Heart left ventricle (tissue), 16 donors: ENCODE measurements at regions not wholly inside any gene's neighbourhood (a gene's known extent, or its start where the extent isn't known, plus 50 kb on each side); places are given as distances from the start of the nearest gene placed in this dataset.
"Not testable (repeated sequence)": the region's sequence is repeated elsewhere in the genome, so short reads cannot be mapped to it uniquely, and the experiment has no call there.

Experiments used
- ATAC-seq, 4 donors: fragments of 200-7000 bp; cut with Tn5 transposase; one replicate each; pipeline ENCODE4 v1.9.1; 2020 to 2022; ENCODE audit warnings: moderate library complexity in 4 of 4, mild to moderate bottlenecking in 3 of 4, moderate number of reproducible peaks in 1 of 4
- DNase-seq, 5 donors: peaks; one replicate each; pipeline ENCODE4 v3.0.0-alpha.2; 2020
- H3K27ac ChIP-seq, 12 donors: fragments of 200-600 bp; sonication (generic) in 4 of 12; one replicate each; pipeline versions ENCODE4 v1.5.0 to v1.8.0; 2016 to 2022; ENCODE audit warnings: mild to moderate bottlenecking in 2 of 12
- H3K27me3 ChIP-seq, 9 donors: fragments of 200-600 bp; sonication (generic) in 2 of 9; one replicate each; pipeline versions ENCODE4 v1.5.1 to v1.8.0; 2016 to 2022; ENCODE audit warnings: mild to moderate bottlenecking in 3 of 9
- H3K36me3 ChIP-seq, 9 donors: fragments of 200-600 bp; sonication (generic) in 2 of 9; one replicate each; pipeline versions ENCODE4 v1.5.0 to v1.8.0; 2018 to 2022; ENCODE audit warnings: mild to moderate bottlenecking in 2 of 9
- H3K4me1 ChIP-seq, 12 donors: fragments of 200-600 bp; sonication (generic) in 4 of 12; one replicate each; pipeline versions ENCODE4 v1.5.0 to v1.8.0; 2016 to 2022; ENCODE audit warnings: mild to moderate bottlenecking in 3 of 12
- H3K4me3 ChIP-seq, 12 donors: fragments of 200-600 bp; sonication (generic) in 4 of 12; one replicate each; pipeline versions ENCODE4 v1.5.0 to v1.8.0; 2017 to 2022; ENCODE audit warnings: mild to moderate bottlenecking in 9 of 12, moderate library complexity in 4 of 12
- H3K9me3 ChIP-seq, 12 donors: fragments of 200-600 bp; sonication (generic) in 4 of 12; one replicate each; pipeline versions ENCODE4 v1.5.0 to v1.8.0; 2016 to 2022; ENCODE audit warnings: mild to moderate bottlenecking in 1 of 12
- CTCF ChIP-seq, 12 donors: fragments of 200-600 bp; sonication (generic) in 4 of 12; IDR thresholded peaks; one replicate each; pipeline versions ENCODE4 v1.5.0 to v1.8.0; 2018 to 2022; ENCODE audit warnings: antibody characterized with exemption in 12 of 12, mild to moderate bottlenecking in 5 of 12
- POLR2A ChIP-seq, 2 donors: fragments of 450-650 bp; IDR thresholded peaks; one replicate each; pipeline ENCODE4 v1.6.1; 2017; ENCODE audit warnings: antibody characterized with exemption in 2 of 2, mild to moderate bottlenecking in 2 of 2, moderate library complexity in 2 of 2
- WGBS, 4 donors: extraction: QIAGEN DNeasy Blood & Tissue Kit in 2 of 4; methylation state at CpG; one replicate each; pipeline versions ENCODE4 v1.1.5 to v1.1.7; 2013 to 2018; 5-methylcytosine and 5-hydroxymethylcytosine counted together
- intact Hi-C, 10 donors: fragments of 100-400 bp; cut with DNase I; formaldehyde crosslinking; loops; one replicate each; pipeline versions ENCODE4 v1.11.1 to v1.14.2; 2022
- donor health status: ischemic (EF 13 %, LVEDD 7.1; RV severe dilation, severe dysfunction).
- donor health status: healthy with polysubstance abuse.
- donor health status: DM: no; HTN: yes; CAD: no.
- donor health status: DM: no; HTN: no; CAD: no.
- donor health status: ischemic (EF 25% LVEDD 6.9; RV normal size, moderate dysfunction).
- donor health status: ischemic (EF 25% LVEDD 5.7; RV mildly dilated, moderate dysfunction).
- donor health status: healthy.
- donor health status: DM: yes; HTN: yes; CAD: no.
- donor health status: ischemic (EF 35%, LVEDD 5.7; RV mildly dilated, moderate dysfunction).
- donor health status: nonischemic (EF 11% LVEDD 7.7; RV severe dilation, severe dysfunction).
- donor health status: DM: yes; HTN: yes; CAD: no.
- donor health status: PGD.
- donor health status: ischemic (EF 29% LVEDD 5.4; RV normal size, mild dysfunction).
- donor health status: nonischemic (EF 23%, LVEDD 6.1; RV moderate dilation, normal function).

DNA sequence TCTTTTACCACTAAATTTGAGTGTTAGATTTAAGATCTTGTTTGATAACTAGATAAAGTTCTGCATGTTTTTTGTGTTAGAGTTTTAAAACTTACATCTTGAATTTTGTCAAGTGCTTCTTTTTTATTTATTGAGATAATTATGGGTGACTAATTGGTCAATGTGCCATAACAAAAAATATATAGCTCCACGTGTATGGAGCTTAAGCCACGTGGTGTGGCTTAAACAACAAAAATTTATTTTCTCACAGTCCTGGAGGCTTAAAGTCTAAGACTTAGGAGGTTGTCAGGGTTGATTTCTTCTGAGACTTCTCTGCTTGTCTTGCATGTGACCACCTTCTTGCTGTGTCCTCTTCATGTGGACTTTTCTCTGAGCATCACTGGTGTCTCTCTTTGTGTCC, 1425.2 kb downstream of the CDY2B start:
- Histone ChIP-seq H3K4me3 (no peak overlapping the region), H3K27ac (no peak overlapping the region), H3K9me3 (no peaks in the 10 kb centered on the region), H3K27me3 (no peaks in the 10 kb centered on the region), H3K4me1 (no peaks in the 10 kb centered on the region), H3K36me3 (no peaks in the 10 kb centered on the region)
- ATAC-seq (no peak), DNase-seq (no peak)
- no peak for TF ChIP-seq CTCF (IDR thresholded peaks at IDR 0.05)
- no peak for TF ChIP-seq POLR2A (IDR thresholded peaks at IDR 0.05)
- intact Hi-C loops, result no loop called here
- 53 to 54% methylated on average over 2 of the region's 2 CpGs; no CpG with 5 or more reads in 2 of the 4 donors for WGBS, 4 donors

- WGBS, 4 donors, result 78 to 84% methylated on average over 2 of the region's 2 CpGs; no CpG with 5 or more reads in 2 of the 4 donors
- no peaks in the 10 kb centered on the region for H3K4me1 ChIP-seq
- ATAC-seq (no peak), DNase-seq (no peak)
- H3K9me3 ChIP-seq, result no peaks in the 10 kb centered on the region
- no peak overlapping the region for H3K27ac ChIP-seq
- TF ChIP-seq CTCF (IDR thresholded peaks at IDR 0.05), result no peak
- no peak for TF ChIP-seq POLR2A (IDR thresholded peaks at IDR 0.05)
- H3K36me3 ChIP-seq, result no peaks in the 10 kb centered on the region
- no peaks in the 10 kb centered on the region for H3K27me3 ChIP-seq
- no peak overlapping the region for H3K4me3 ChIP-seq
- intact Hi-C loops, result no loop called here
Observed at GRCh38 chrY:16446152-16446551, 1433.9 kb downstream of the CDY2B start.

- ATAC-seq, DNase-seq, H3K27ac ChIP-seq, H3K9me3 ChIP-seq, intact Hi-C loops, H3K27me3 ChIP-seq, H3K4me3 ChIP-seq, H3K4me1 ChIP-seq, H3K36me3 ChIP-seq: not testable (repeated sequence)
- WGBS, 4 donors, result no CpG with 5 or more reads among the region's 2 CpGs
Observed at GRCh38 chrY:16409206-16409923, 1470.7 kb downstream of the CDY2B start.

- H3K4me1 ChIP-seq, H3K4me3 ChIP-seq, ATAC-seq, intact Hi-C loops, H3K36me3 ChIP-seq, H3K9me3 ChIP-seq, DNase-seq, H3K27me3 ChIP-seq, H3K27ac ChIP-seq: not testable (repeated sequence)
- WGBS, 4 donors, result 59 to 85% methylated on average over 3 of the region's 4 CpGs; no CpG with 5 or more reads in 2 of the 4 donors
Observed at GRCh38 chrY:16379458-16379857, 1500.6 kb downstream of the CDY2B start.

GRCh38 chrY:16341592-16341991, 1538.4 kb downstream of the CDY2B start:
- ATAC-seq, H3K27ac ChIP-seq, H3K27me3 ChIP-seq, H3K4me3 ChIP-seq, H3K36me3 ChIP-seq, DNase-seq, H3K9me3 ChIP-seq, H3K4me1 ChIP-seq, intact Hi-C loops: not testable (repeated sequence)
- no CpG with 5 or more reads among the region's 1 CpG for WGBS, 4 donors

DNA sequence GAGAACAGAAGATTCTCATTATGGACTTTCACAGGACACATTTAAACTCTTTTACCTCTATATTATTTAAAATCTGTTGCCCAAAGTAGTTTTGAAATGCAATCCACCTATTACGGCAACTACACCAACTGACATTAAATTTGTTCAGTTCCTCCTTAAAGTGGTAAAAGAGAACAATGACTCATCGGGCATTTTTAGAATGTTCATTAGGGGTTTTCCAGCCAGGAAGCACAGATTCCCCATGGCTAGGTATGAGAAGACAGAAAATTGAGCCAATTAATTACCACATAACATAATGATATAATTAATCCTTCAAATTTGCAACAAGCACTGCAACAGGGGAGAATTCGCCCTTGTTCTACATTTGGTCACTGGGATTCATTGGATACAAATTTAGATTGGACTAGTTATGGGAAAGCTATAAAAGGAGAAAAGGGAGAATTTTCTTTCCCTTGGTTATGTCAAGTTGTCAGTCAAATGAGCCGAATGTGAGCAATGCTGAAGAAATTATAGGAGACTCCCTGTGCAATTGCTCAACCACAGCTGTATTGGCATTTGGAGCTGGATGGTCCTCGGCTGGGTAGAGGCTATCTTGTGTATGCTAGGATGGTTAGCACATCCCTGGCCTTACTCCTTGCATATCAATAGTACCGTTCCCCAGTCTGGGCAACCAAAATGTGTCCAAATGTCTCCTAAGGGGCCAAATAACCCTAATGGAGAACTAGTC, 1549.8 kb downstream of the CDY2B start:
- H3K27me3 ChIP-seq, ATAC-seq, intact Hi-C loops, H3K9me3 ChIP-seq, H3K4me3 ChIP-seq, H3K36me3 ChIP-seq, DNase-seq, H3K4me1 ChIP-seq, H3K27ac ChIP-seq: not testable (repeated sequence)
- WGBS, 4 donors, result no CpG with 5 or more reads among the region's 6 CpGs

- ATAC-seq, result not testable (repeated sequence)
Observed at GRCh38 chrY:16329135-16329820, 1550.7 kb downstream of the CDY2B start.

More at GRCh38 chrY:16329135-16329820, 1550.7 kb downstream of the CDY2B start:
- WGBS, 4 donors, result no CpG with 5 or more reads among the region's 8 CpGs
- H3K27ac ChIP-seq, H3K4me3 ChIP-seq, H3K27me3 ChIP-seq, H3K36me3 ChIP-seq, H3K4me1 ChIP-seq, intact Hi-C loops, H3K9me3 ChIP-seq, DNase-seq: not testable (repeated sequence)
